GM12801 (cell line): ENCODE measurements at regions not wholly inside any gene's neighbourhood (a gene's known extent, or its start where the extent isn't known, plus 50 kb on each side); places are given as distances from the start of the nearest gene placed in this dataset.

Experiments
- TF ChIP-seq, protein P1 (sequence below): IDR thresholded peaks from one replicate; pipeline ENCODE4 v1.5.1; 2011; ENCODE audit warnings: control low read depth; ENCODE audit not compliant: insufficient read length; ENCODE audit errors: extremely low read depth

DNA sequence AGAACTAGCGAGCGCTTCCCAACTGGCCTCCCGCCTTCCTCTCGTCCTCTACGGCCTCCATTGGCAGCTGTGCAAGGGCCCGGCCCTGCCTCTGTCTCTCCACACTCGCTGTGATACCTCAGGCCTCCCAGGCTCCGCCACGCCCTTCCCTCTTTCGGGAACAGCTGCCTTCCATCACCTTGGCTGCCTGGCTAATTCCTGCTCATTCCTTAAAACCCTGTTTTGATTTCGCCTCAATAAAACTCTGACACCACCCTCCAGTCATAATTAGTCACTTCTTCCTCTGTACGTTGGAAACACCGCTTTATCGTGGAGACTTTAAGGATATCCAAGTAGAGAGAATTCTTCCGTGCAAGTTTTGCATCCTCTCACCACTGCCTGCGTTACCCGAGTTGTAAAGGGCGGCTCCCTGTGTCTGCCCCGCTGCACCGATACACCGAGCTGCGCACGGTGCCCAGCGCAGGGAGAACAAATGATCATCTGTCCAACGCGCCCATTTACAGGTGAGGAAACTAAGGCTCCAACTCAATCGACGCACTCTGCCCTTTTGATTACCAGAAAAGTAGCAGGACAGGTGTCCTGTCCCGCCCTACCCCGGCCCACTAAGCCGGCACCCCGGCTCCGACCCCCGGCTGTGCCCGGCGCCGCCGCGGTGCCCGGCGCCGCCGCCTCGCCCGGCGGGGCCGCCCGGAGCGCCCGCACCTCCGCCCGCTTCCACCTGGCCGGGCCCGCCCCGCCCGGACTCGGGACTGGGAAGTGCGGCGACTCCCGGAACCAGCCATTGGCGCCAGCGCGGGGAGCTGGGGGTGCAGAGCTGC lies 139.7 kb downstream of the SEC14L1 start:
- TF ChIP-seq, protein P1, sequence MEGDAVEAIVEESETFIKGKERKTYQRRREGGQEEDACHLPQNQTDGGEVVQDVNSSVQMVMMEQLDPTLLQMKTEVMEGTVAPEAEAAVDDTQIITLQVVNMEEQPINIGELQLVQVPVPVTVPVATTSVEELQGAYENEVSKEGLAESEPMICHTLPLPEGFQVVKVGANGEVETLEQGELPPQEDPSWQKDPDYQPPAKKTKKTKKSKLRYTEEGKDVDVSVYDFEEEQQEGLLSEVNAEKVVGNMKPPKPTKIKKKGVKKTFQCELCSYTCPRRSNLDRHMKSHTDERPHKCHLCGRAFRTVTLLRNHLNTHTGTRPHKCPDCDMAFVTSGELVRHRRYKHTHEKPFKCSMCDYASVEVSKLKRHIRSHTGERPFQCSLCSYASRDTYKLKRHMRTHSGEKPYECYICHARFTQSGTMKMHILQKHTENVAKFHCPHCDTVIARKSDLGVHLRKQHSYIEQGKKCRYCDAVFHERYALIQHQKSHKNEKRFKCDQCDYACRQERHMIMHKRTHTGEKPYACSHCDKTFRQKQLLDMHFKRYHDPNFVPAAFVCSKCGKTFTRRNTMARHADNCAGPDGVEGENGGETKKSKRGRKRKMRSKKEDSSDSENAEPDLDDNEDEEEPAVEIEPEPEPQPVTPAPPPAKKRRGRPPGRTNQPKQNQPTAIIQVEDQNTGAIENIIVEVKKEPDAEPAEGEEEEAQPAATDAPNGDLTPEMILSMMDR, result no peak

DNA sequence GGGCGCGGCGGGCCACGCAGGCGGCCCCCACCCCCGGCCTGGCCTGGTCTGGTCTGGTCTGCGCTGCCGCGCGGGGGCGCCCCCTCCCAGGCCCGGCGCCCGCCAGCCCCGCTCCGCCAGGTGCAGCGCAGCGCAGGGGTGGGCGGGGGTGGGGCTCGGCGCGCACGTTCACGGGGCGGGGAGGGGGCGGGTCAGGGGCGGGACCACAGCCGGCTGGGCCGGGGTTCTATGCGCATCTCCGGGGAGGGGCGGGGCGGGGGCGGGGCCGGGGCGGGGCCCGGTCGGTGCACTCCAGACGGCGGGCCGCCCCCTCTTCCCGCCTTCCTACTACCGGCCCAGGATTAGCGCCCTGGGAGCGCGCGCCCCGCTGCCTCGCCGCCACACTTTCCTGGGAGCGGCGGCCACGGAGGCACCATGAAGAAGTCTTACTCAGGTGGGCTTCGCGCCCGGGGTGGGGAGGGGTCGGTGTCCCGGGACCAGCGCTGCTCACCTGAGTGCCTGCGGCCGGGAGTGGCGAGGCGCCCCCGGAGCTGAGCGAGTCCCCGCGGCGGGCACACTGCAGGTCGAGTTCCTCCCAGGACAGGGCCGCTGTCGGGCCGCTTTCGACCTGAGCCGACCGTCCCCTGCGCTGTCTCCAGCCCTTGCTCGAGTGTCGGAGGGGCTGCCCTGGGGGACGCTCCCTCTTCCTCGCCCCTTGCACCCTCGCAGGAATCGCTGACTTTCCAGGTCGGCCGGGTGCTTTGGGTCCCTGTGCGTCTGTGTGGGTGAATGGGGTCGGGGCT lies 140.5 kb downstream of the SEC14L1 start:
- TF ChIP-seq, protein P1, result no peak

DNA sequence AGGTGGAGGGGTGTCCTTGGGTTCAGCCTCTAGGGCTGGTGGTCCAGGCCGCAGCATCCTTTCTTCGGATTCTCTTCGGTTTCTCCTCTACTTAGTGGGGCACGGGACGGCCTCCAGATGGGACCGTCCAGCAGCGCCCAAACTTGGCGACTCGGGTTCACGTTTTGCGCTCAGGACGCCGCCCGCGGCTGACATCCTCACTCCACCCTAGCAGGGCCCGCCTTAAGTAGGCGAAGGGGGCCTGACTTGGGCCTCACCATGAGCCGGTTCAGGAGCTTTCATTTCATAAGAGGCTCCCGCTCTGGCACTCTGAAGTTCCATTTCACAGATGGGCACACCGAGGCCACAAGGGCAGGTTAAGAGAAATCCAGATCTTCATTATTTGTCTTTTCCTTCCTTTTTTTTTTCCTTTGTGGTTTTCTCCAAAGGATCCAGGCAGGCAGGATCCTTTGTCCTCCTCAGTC lies 141.2 kb downstream of the SEC14L1 start:
- TF ChIP-seq, protein P1, result no peak

DNA sequence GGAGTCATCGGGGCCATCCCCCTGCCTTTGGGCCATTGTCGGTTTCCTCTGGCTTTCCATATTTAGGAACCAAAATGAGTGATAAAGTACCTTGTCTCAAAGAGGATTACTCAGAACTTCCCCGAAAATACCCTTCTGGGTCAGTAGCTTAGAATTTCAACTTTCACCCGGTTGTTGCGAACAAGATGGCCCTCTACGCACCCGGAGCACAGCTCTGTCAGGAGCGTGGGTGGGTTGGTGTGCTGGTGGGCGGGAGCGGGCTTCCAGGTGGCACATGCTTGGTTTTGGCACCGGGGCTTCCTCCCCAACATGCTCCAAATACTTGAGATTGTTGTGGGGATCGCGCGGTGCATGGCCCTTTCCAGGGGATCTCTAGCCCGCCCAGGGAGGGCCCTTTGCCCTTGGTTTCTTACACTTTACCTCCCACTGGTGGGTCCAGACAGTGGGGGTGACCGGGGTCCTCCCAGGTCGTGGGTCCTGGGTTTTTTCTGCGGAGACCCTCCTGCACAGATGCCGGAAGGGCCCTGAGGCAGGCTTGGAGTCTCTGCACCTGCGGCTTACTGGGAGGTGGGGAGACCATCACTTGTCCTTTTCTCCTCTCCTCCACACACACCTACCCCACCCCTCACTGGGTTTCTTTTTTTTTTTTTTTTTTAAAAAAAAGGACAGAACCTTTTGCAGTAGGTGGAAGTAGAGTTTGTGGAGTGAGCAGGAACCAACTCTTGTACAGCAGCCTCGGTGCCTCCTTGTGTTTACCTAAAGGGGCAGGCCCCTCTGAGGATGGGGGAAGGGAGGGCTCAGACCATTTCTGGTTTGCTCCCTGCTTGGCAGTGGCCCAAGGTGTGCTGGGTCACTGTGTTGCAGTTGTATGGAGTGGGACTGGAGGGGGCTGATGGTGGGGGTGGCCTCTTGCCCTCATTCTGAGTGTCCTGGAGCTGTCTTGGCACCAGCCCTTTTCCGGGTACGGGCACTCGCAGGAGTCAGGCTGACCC lies 142.1 kb downstream of the SEC14L1 start:
- TF ChIP-seq, protein P1, result no peak

DNA sequence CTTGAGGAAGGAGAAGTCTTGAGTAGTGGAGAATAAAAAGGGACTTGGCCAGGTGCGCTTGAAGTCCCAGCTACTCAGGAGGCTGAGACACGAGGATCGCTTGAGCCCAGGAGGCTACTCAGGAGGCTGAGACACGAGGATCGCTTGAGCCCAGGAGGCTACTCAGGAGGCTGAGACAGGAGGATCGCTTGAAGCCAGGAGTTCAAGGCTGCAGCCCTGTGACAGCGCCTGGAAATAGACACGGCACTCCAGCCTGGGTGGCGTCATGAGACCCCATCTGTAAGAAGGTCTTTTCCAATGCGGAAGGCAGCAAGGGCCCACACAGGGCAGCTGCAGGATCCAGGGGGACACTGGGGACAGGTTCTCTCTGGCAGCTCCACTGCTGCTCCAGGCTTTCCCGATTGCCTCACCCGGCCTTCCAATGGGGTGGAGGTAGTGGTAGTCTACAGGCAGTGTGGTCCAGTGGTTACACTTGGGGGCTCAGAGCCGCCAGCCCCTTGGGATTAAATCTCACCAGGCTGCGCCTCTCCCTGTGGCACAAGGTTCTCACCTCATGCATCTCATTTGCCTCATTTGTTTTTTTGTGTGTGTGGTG lies 143.4 kb downstream of the SEC14L1 start:
- TF ChIP-seq, protein P1, result no peak

DNA sequence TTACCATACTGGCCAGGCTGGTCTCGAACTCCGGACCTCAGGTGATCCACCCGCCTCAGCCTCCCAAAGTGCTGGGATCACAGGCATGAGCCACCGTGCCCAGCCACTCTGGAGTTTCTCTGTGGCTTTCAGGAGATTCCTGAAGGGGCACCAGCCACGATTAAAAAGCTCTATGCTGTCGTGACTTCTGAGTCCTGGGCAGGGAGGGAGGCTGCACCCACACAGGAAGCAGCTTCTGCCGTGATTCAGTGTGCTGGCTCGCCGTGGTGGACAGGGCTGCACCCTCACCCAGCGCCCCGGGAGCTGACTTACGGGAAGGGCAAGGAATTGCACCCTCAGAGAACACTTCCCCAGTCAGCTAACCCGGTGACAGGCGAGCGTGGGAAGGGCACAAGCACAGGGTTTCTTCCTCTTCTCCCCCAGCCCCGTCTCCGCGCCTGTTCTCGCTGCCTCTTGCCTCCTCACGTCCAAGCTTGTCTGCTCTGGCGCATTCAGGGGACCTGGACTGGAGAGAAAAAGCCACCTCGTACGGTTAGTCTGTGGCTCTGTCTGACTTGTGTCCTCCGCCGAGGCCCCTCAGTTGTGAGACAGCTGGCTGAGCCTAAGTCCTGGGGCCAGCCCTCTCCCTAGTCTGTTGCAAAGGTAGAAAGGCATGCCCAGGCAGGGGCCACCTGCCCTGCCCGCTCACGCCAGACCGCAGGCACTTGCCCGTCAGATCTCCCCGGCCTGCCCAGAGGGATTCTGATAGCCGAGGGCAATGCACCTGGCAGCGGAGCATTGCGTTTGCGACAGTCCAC lies 145.0 kb downstream of the SEC14L1 start:
- TF ChIP-seq, protein P1, result no peak
